RWPE2 (cell line): ENCODE measurements at regions not wholly inside any gene's neighbourhood (a gene's known extent, or its start where the extent isn't known, plus 50 kb on each side); places are given as distances from the start of the nearest gene placed in this dataset.

Source experiments
- ATAC-seq: fragments of 200-7000 bp; cut with Tn5 transposase; 3 replicates; pipeline ENCODE4 v1.9.1; 2021; ENCODE audit warnings: low read depth
- DNase-seq: peaks from one replicate; pipeline ENCODE4 v3.0.0-alpha.2; 2020; ENCODE audit warnings: low spot score
- H3K27ac ChIP-seq: fragments of 450-650 bp; 2 replicates; pipeline ENCODE4 v1.5.1; 2017; ENCODE audit warnings: mild to moderate bottlenecking; ENCODE audit not compliant: poor library complexity, severe bottlenecking
- H3K27me3 ChIP-seq: fragments of 250-450 bp; sonication (Bioruptor Pico); 2 replicates; pipeline ENCODE4 v1.5.1; 2021; ENCODE audit warnings: mild to moderate bottlenecking, moderate library complexity; ENCODE audit not compliant: insufficient read depth, poor library complexity, severe bottlenecking
- H3K36me3 ChIP-seq: fragments of 250-450 bp; sonication (Bioruptor Pico); 2 replicates; pipeline ENCODE4 v1.5.1; 2020; ENCODE audit warnings: low read depth, mild to moderate bottlenecking, moderate library complexity
- H3K4me1 ChIP-seq: fragments of 250-450 bp; sonication (Bioruptor Pico); 2 replicates; pipeline ENCODE4 v1.5.1; 2021; ENCODE audit warnings: mild to moderate bottlenecking, moderate library complexity; ENCODE audit not compliant: insufficient read depth, poor library complexity, severe bottlenecking
- H3K4me3 ChIP-seq: fragments of 250-450 bp; sonication (Bioruptor Pico); 2 replicates; pipeline ENCODE4 v1.5.1; 2021; ENCODE audit warnings: mild to moderate bottlenecking, moderate library complexity; ENCODE audit not compliant: severe bottlenecking
- H3K9me3 ChIP-seq: fragments of 250-450 bp; sonication (Bioruptor Pico); 2 replicates; pipeline ENCODE4 v1.5.1; 2021; ENCODE audit warnings: mild to moderate bottlenecking, moderate library complexity; ENCODE audit not compliant: severe bottlenecking
- TF ChIP-seq, protein P1 (sequence below): fragments of 450-650 bp; IDR thresholded peaks from one replicate; pipeline ENCODE4 v1.5.1; 2017; ENCODE audit warnings: mild to moderate bottlenecking, moderate library complexity; ENCODE audit not compliant: poor library complexity, severe bottlenecking

DNA sequence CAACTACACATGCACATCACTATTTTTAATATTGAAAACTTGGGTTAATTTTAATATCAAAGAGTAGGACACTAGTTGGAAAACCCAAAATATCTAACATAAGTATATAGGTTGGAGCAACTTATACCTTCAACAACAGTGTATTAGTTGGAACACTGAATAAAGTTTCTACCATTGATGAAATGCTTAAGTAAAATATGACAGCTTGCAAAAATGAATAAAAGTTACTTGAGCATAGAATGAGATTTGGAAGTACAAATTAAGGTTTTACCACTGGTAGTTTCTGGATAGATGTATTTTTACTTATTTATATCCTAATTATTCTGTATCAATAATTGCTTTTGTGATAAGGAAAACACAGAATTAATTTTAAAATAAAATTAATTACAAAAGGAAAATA, 1079.6 kb downstream of the ADGRL3 start:
- Histone ChIP-seq H3K27me3 (no peaks in the 10 kb centered on the region), H3K9me3 (no peaks in the 10 kb centered on the region), H3K27ac (no peak overlapping the region), H3K4me3 (no peak overlapping the region), H3K36me3 (no peaks in the 10 kb centered on the region), H3K4me1 (no peaks in the 10 kb centered on the region)
- DNase-seq: no peak
- ATAC-seq: no peak
- TF ChIP-seq, protein P1, sequence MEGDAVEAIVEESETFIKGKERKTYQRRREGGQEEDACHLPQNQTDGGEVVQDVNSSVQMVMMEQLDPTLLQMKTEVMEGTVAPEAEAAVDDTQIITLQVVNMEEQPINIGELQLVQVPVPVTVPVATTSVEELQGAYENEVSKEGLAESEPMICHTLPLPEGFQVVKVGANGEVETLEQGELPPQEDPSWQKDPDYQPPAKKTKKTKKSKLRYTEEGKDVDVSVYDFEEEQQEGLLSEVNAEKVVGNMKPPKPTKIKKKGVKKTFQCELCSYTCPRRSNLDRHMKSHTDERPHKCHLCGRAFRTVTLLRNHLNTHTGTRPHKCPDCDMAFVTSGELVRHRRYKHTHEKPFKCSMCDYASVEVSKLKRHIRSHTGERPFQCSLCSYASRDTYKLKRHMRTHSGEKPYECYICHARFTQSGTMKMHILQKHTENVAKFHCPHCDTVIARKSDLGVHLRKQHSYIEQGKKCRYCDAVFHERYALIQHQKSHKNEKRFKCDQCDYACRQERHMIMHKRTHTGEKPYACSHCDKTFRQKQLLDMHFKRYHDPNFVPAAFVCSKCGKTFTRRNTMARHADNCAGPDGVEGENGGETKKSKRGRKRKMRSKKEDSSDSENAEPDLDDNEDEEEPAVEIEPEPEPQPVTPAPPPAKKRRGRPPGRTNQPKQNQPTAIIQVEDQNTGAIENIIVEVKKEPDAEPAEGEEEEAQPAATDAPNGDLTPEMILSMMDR: no peak

- DNase-seq: no peak
- TF ChIP-seq, protein P1: no peak
- Histone ChIP-seq H3K4me1 (no peaks in the 10 kb centered on the region), H3K27ac (no peak overlapping the region), H3K36me3 (no peaks in the 10 kb centered on the region), H3K4me3 (no peak overlapping the region), H3K9me3 (no peaks in the 10 kb centered on the region), H3K27me3 (no peaks in the 10 kb centered on the region)
- no peak for ATAC-seq
These were observed 1075.3 kb downstream of the ADGRL3 start for GRCh38 chr4:62275470-62275869.

DNA sequence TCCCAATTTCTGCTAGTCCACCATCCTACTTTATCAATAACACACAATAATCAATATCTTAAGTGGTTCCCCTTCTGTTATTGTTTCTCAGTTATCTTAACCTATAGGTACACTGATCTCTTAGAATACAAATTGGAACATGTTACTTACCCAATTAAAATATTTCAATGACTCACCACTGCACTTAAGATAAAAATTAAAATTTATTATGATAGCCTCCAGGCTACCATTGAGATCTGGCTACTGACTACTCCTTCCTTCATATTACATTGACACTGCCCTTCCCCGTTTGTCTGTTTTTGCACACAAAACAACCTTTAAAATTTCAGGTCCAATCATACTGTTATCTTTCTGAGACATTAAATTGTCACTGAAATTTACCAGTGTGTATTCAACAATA, 1074.7 kb downstream of the ADGRL3 start:
- no peak for ATAC-seq

DNA sequence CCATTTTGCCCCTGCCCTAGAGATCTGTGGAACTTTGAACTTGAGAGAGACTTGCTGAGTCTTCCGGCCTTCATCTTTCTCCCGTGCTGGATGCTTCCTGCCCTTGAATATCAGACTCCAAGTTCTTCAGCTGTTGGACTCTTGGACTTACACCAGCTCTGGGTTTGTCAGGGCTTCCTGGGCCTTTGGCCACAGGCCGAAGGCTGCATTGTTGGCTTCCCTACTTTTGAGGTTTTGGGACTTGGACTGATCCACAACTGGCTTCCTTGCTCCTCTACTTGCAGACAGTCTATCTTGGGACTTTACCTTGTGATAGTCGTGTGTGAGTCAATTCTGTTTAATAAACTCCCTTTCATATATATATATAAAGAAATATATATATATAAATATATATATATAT, 1071.0 kb downstream of the ADGRL3 start:
- no peaks in the 10 kb centered on the region for H3K4me1 ChIP-seq
- H3K4me3 ChIP-seq: no peak overlapping the region
- ATAC-seq (no peak), DNase-seq (no peak)
- H3K27me3 ChIP-seq: no peaks in the 10 kb centered on the region
- H3K36me3 ChIP-seq: no peaks in the 10 kb centered on the region
- no peak overlapping the region for H3K27ac ChIP-seq
- TF ChIP-seq, protein P1: no peak
- H3K9me3 ChIP-seq: no peaks in the 10 kb centered on the region

More for the DNA sequence above, 1074.7 kb downstream of the ADGRL3 start:
- Histone ChIP-seq H3K27ac (no peak overlapping the region), H3K27me3 (no peaks in the 10 kb centered on the region), H3K9me3 (no peaks in the 10 kb centered on the region), H3K4me1 (no peaks in the 10 kb centered on the region), H3K4me3 (no peak overlapping the region), H3K36me3 (no peaks in the 10 kb centered on the region)
- TF ChIP-seq, protein P1: no peak
- DNase-seq: no peak

DNA sequence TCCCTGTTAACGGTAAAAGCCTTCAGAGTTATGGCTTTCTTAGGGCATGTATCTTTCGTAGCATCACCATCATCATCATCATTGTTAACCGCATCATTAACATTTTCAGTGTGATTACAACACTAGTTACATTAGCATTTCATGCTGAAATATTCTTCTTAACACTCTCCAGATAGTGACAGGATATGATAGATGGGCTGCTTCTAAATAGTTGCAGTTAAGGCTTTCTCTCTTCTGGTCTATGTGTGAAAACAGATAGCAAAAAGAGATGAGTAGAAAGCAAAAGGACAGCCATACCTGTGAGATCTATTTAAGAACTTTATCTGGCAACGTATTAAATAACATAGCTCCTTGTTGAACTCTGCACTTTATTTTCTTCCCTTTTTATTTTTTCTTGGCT, 1069.8 kb downstream of the ADGRL3 start:
- H3K4me1 ChIP-seq: no peaks in the 10 kb centered on the region
- H3K27me3 ChIP-seq: no peaks in the 10 kb centered on the region
- TF ChIP-seq, protein P1: no peak
- no peak for DNase-seq
- ATAC-seq: no peak
- no peaks in the 10 kb centered on the region for H3K9me3 ChIP-seq
- no peak overlapping the region for H3K27ac ChIP-seq
- no peaks in the 10 kb centered on the region for H3K36me3 ChIP-seq
- no peak overlapping the region for H3K4me3 ChIP-seq
